ENCODE measurements at regions not wholly inside any gene's neighbourhood (a gene's known extent, or its start where the extent isn't known, plus 50 kb on each side); places are given as distances from the start of the nearest gene placed in this dataset.

DNA sequence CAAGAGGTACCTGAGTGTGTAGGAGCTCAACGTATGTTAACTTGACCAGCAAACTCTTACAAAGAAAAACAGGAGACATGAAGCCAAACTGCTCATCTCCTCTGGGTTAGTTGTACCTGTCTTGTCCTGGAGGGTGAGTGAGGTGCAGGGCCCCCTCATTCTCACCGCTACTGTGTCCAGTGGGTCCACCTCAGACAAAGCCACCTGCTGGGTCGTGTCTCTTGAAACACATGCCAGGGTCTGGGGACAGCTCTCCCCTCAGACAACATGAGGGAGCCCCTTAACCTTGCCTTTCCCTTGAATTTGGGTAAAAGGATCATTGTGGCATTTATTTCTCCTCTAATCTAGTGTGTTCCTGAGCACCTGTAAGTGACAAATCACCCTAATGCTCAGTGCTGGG lies 185.6 kb downstream of the TLE3 start:
- no peak for TF ChIP-seq EZH2 (IDR thresholded peaks at IDR 0.05; ENCODE audit: low read length, missing control alignments)
- TF ChIP-seq, protein P1, sequence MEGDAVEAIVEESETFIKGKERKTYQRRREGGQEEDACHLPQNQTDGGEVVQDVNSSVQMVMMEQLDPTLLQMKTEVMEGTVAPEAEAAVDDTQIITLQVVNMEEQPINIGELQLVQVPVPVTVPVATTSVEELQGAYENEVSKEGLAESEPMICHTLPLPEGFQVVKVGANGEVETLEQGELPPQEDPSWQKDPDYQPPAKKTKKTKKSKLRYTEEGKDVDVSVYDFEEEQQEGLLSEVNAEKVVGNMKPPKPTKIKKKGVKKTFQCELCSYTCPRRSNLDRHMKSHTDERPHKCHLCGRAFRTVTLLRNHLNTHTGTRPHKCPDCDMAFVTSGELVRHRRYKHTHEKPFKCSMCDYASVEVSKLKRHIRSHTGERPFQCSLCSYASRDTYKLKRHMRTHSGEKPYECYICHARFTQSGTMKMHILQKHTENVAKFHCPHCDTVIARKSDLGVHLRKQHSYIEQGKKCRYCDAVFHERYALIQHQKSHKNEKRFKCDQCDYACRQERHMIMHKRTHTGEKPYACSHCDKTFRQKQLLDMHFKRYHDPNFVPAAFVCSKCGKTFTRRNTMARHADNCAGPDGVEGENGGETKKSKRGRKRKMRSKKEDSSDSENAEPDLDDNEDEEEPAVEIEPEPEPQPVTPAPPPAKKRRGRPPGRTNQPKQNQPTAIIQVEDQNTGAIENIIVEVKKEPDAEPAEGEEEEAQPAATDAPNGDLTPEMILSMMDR (conservative IDR thresholded peaks at IDR 0.05 in 1 of 2, IDR thresholded peaks at IDR 0.05 in 1 of 2; ENCODE audit: low read depth in 1 of 2, low read length in 2 of 2) = no peak
- Histone ChIP-seq H3K9me3 (ENCODE audit: control insufficient read depth, insufficient read depth, low read depth, low read length) (no peaks in the 10 kb centered on the region), H3K4me1 (ENCODE audit: control insufficient read depth, extremely low read depth, insufficient read depth, low read length) (no peaks in the 10 kb centered on the region), H4K20me1 (ENCODE audit: control insufficient read depth, extremely low read depth, insufficient read depth, low read length) (no peaks in the 10 kb centered on the region), H3K27ac (ENCODE audit: insufficient read depth, low read length) (no peak overlapping the region), H2AFZ (ENCODE audit: low read length) (no peak overlapping the region), H3K4me2 (ENCODE audit: extremely low read depth, insufficient read depth, low read length) (no peak overlapping the region), H3K36me3 (ENCODE audit: control insufficient read depth, insufficient read depth, low read length) (no peaks in the 10 kb centered on the region), H3K27me3 (ENCODE audit: control insufficient read depth, insufficient read depth, low read length) (peaks cover 2% of the 10 kb centered on the region), H3K4me3 (replicated peaks in 1 of 4; ENCODE audit: control extremely low read depth in 1 of 4, insufficient read depth in 1 of 4, low read depth in 3 of 4, low read length in 4 of 4) (no peak overlapping the region), H3K79me2 (ENCODE audit: control insufficient read depth, insufficient read depth, low read length) (no peaks in the 10 kb centered on the region), H3K9ac (ENCODE audit: insufficient read depth, low read length) (no peak overlapping the region)
- DNase-seq (ENCODE audit: low read depth in 2 of 2) = no peak

DNA sequence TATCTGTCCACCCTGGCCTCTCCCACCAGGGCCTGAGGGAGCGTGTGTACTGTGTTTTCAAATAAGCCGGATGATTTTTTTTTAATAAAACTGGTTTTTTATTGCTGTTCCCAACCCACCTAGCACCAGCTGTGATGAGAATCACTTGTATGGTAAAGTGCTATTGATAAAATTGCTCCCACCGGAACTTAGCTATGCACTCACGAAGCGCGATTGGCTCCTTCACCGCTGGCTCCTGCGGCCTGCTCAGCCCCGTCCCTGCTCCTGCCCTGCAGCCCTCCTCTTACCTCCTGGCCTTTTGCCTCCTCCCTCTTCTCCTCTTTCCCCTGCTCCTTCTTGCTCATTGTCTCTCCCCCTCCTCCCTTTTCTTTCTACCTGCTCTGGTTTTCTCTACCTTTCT lies 183.7 kb downstream of the TLE3 start:
- DNase-seq (ENCODE audit: low read depth in 2 of 2) = no peak
- H3K4me1 ChIP-seq (ENCODE audit: control insufficient read depth, extremely low read depth, insufficient read depth, low read length) = no peaks in the 10 kb centered on the region
- peaks cover 2% of the 10 kb centered on the region for H3K27me3 ChIP-seq (ENCODE audit: control insufficient read depth, insufficient read depth, low read length)
- no peaks in the 10 kb centered on the region for H4K20me1 ChIP-seq (ENCODE audit: control insufficient read depth, extremely low read depth, insufficient read depth, low read length)
- no peak overlapping the region for H3K4me2 ChIP-seq (ENCODE audit: extremely low read depth, insufficient read depth, low read length)
- H3K36me3 ChIP-seq (ENCODE audit: control insufficient read depth, insufficient read depth, low read length) = no peaks in the 10 kb centered on the region
- H3K4me3 ChIP-seq (replicated peaks in 1 of 4; ENCODE audit: control extremely low read depth in 1 of 4, insufficient read depth in 1 of 4, low read depth in 3 of 4, low read length in 4 of 4) = no peak overlapping the region
- no peaks in the 10 kb centered on the region for H3K79me2 ChIP-seq (ENCODE audit: control insufficient read depth, insufficient read depth, low read length)
- TF ChIP-seq EZH2 (IDR thresholded peaks at IDR 0.05; ENCODE audit: low read length, missing control alignments) = no peak
- TF ChIP-seq, protein P1 (conservative IDR thresholded peaks at IDR 0.05 in 1 of 2, IDR thresholded peaks at IDR 0.05 in 1 of 2; ENCODE audit: low read depth in 1 of 2, low read length in 2 of 2) = no peak
- H3K9me3 ChIP-seq (ENCODE audit: control insufficient read depth, insufficient read depth, low read depth, low read length) = no peaks in the 10 kb centered on the region
- H3K27ac ChIP-seq (ENCODE audit: insufficient read depth, low read length) = no peak overlapping the region
- no peak overlapping the region for H3K9ac ChIP-seq (ENCODE audit: insufficient read depth, low read length)
- no peak overlapping the region for H2AFZ ChIP-seq (ENCODE audit: low read length)

DNA sequence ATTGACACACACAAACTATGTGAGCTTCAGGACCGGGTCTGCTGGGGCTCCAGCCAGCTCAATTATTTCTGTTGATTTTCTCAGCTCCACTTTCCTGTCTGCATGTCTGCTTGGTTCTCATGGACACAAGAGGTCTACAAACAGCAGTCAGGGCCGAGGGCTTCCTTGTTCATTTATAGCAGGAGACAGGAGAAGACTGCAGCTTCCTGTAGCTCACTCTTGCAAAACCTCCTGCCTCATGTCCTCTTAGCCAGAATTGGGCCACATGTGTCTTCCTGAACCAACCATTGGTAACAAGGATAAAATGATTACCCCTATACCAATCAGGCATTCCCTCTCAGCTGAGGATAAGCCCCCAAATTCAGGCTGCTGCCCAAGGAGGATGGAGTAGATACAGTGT lies 182.8 kb downstream of the TLE3 start:
- no peak overlapping the region for H3K4me3 ChIP-seq (replicated peaks in 1 of 4; ENCODE audit: control extremely low read depth in 1 of 4, insufficient read depth in 1 of 4, low read depth in 3 of 4, low read length in 4 of 4)
- H3K9ac ChIP-seq (ENCODE audit: insufficient read depth, low read length) = no peak overlapping the region
- TF ChIP-seq EZH2 (IDR thresholded peaks at IDR 0.05; ENCODE audit: low read length, missing control alignments) = no peak
- TF ChIP-seq, protein P1 (conservative IDR thresholded peaks at IDR 0.05 in 1 of 2, IDR thresholded peaks at IDR 0.05 in 1 of 2; ENCODE audit: low read depth in 1 of 2, low read length in 2 of 2) = no peak
- no peaks in the 10 kb centered on the region for H3K27me3 ChIP-seq (ENCODE audit: control insufficient read depth, insufficient read depth, low read length)
- H3K79me2 ChIP-seq (ENCODE audit: control insufficient read depth, insufficient read depth, low read length) = no peaks in the 10 kb centered on the region
- H2AFZ ChIP-seq (ENCODE audit: low read length) = no peak overlapping the region
- H3K36me3 ChIP-seq (ENCODE audit: control insufficient read depth, insufficient read depth, low read length) = no peaks in the 10 kb centered on the region
- H4K20me1 ChIP-seq (ENCODE audit: control insufficient read depth, extremely low read depth, insufficient read depth, low read length) = no peaks in the 10 kb centered on the region
- no peak for DNase-seq (ENCODE audit: low read depth in 2 of 2)
- H3K4me1 ChIP-seq (ENCODE audit: control insufficient read depth, extremely low read depth, insufficient read depth, low read length) = no peaks in the 10 kb centered on the region
- H3K27ac ChIP-seq (ENCODE audit: insufficient read depth, low read length) = no peak overlapping the region
- H3K4me2 ChIP-seq (ENCODE audit: extremely low read depth, insufficient read depth, low read length) = no peak overlapping the region
- H3K9me3 ChIP-seq (ENCODE audit: control insufficient read depth, insufficient read depth, low read depth, low read length) = no peaks in the 10 kb centered on the region
